HepG2 (cell line): ENCODE measurements at regions not wholly inside any gene's neighbourhood (a gene's known extent, or its start where the extent isn't known, plus 50 kb on each side); places are given as distances from the start of the nearest gene placed in this dataset.

ENCODE experiments used
- ATAC-seq: fragments of 200-7000 bp; cut with Tn5 transposase; 3 replicates; pipeline ENCODE4 v1.9.1; 2020; ENCODE audit warnings: mild to moderate bottlenecking, moderate library complexity
- BruUV-seq: library from RNA; stranded (reverse); fragments of 400-500 nt; replicated peaks from 2 replicates; lab custom pipeline; 2021; lab: Mats Ljungman, UMichigan
- CTCF ChIA-PET: fragments of 300-600 bp; formaldehyde crosslinking; extraction: SDS; loops from one replicate; lab custom pipeline; 2021; ENCODE audit warnings: low total read pairs, inconsistent platforms, low intra/inter-chr PET ratio; lab: Yijun Ruan, JAX
- POLR2A ChIA-PET: fragments of 350-600 bp; sonication (Branson Sonifier 250); formaldehyde crosslinking; loops from one replicate; lab custom pipeline; 2020; ENCODE audit warnings: antibody characterized with exemption, inconsistent platforms; lab: Yijun Ruan, JAX
- DNase-seq: peaks from one replicate; pipeline ENCODE4 v3.0.0-alpha.2; 2015; ENCODE audit warnings: low spot score
- FAIRE-seq: peaks from 3 replicates; lab custom pipeline; 2011; peaks lifted over from hg19 to GRCh38; lab: Jason Lieb, UNC
- H2AFZ ChIP-seq: one replicate; pipeline ENCODE4 v1.6.1; 2011; ENCODE audit warnings: low read length, inconsistent platforms
- H3K27ac ChIP-seq: fragments of 300-600 bp; 3 replicates; pipeline ENCODE4 v1.8.0; 2011; ENCODE audit warnings: mixed run types, mild to moderate bottlenecking, mixed read lengths, low read length, inconsistent platforms; ENCODE audit not compliant: insufficient read depth; ENCODE audit errors: extremely low read length
- H3K27me3 ChIP-seq, 2 experiments: fragments of 200-600 bp in 1 of 2; 2 replicates in 1 of 2; 3 replicates in 1 of 2; pipeline versions ENCODE4 v1.6.0 to v1.8.0; 2011; ENCODE audit warnings: low read length in 2 of 2, mild to moderate bottlenecking in 2 of 2, moderate library complexity in 2 of 2, inconsistent platforms in 1 of 2; ENCODE audit not compliant: insufficient read depth in 2 of 2, control insufficient read depth in 1 of 2
- H3K36me3 ChIP-seq, 2 experiments: fragments of 200-600 bp in 1 of 2; replicated peaks in 1 of 2; 2 replicates in 1 of 2; 3 replicates in 1 of 2; pipeline versions ENCODE4 v1.5.1 to v1.8.0; 2011; ENCODE audit warnings: low read length in 2 of 2, inconsistent platforms in 1 of 2; ENCODE audit not compliant: insufficient read depth in 2 of 2, control insufficient read depth in 1 of 2
- H3K4me1 ChIP-seq: 2 replicates; pipeline ENCODE4 v1.5.1; 2012; ENCODE audit warnings: low read length, inconsistent platforms; ENCODE audit not compliant: insufficient read depth
- H3K4me2 ChIP-seq: 2 replicates; pipeline ENCODE4 v1.6.0; 2011; ENCODE audit warnings: low read depth, low read length, inconsistent platforms
- H3K4me3 ChIP-seq, 3 experiments: fragments of 200-600 bp in 1 of 3; sonication (generic), shearing (Covaris generic) in 1 of 3; replicated peaks in 1 of 3; 2 replicates each; pipeline ENCODE4 v1.5.1; 2011 to 2016; ENCODE audit warnings: low read length in 3 of 3, inconsistent platforms in 2 of 3, low read depth in 2 of 3, mild to moderate bottlenecking in 2 of 3, control low read depth in 1 of 3, mixed read lengths in 1 of 3; ENCODE audit not compliant: insufficient read depth in 1 of 3
- H3K79me2 ChIP-seq: one replicate; pipeline ENCODE4 v1.6.1; 2011; ENCODE audit warnings: low read length, inconsistent platforms; ENCODE audit not compliant: insufficient read depth
- H3K9ac ChIP-seq: 2 replicates; pipeline ENCODE4 v1.6.0; 2011; ENCODE audit warnings: mild to moderate bottlenecking, low read depth, low read length, inconsistent platforms; ENCODE audit not compliant: insufficient read depth
- H3K9me3 ChIP-seq: 2 replicates; pipeline ENCODE4 v1.5.1; 2012; ENCODE audit warnings: mild to moderate bottlenecking, low read length
- H4K20me1 ChIP-seq: 2 replicates; pipeline ENCODE4 v1.6.0; 2011; ENCODE audit warnings: inconsistent platforms, mild to moderate bottlenecking, low read length, moderate library complexity; ENCODE audit not compliant: insufficient read depth
- HNRNPK ChIP-seq: fragments of 200-400 bp; formaldehyde crosslinking; IDR thresholded peaks from 2 replicates; pipeline ENCODE4 v1.6.1; 2018; ENCODE audit warnings: low read length, low read depth, moderate library complexity, mild to moderate bottlenecking; ENCODE audit not compliant: poor library complexity, severe bottlenecking
- IKZF1 ChIP-seq: fragments of 450-650 bp; IDR thresholded peaks from 2 replicates; pipeline ENCODE4 v1.7.1; 2016
- IRF2 ChIP-seq: IDR thresholded peaks from 2 replicates; pipeline ENCODE4 v1.6.1; 2018; ENCODE audit warnings: missing genetic modification reagents, missing compliant biosample characterization
- IRX3 ChIP-seq: sonication (generic); formaldehyde crosslinking; IDR thresholded peaks from 2 replicates; pipeline ENCODE4 v1.8.1; 2023; ENCODE audit warnings: mild to moderate bottlenecking, low read depth, missing genetic modification reagents, borderline replicate concordance
- KLF11 ChIP-seq: IDR thresholded peaks from 2 replicates; pipeline ENCODE4 v1.6.1; 2016; ENCODE audit warnings: missing compliant biosample characterization
- MAFK ChIP-seq, 2 experiments: IDR thresholded peaks in 1 of 2; conservative IDR thresholded peaks in 1 of 2; 2 replicates each; pipeline ENCODE4 v1.6.1; 2011; ENCODE audit warnings: improper control_type of control experiment in 2 of 2, low read length in 2 of 2
- PCBP2 ChIP-seq: fragments of 200-400 bp; formaldehyde crosslinking; optimal IDR thresholded peaks from 2 replicates; pipeline ENCODE3; 2018; ENCODE audit warnings: low read length, low read depth; ENCODE audit not compliant: poor library complexity, severe bottlenecking
- SSRP1 ChIP-seq: IDR thresholded peaks from 2 replicates; pipeline ENCODE4 v1.6.1; 2016; ENCODE audit warnings: control low read depth
- STAG1 ChIP-seq: sonication (generic); formaldehyde crosslinking; IDR thresholded peaks from 2 replicates; pipeline ENCODE4 v1.4.0; 2020; ENCODE audit warnings: missing genetic modification reagents
- TEAD3 ChIP-seq: optimal IDR thresholded peaks from 2 replicates; pipeline ENCODE3; 2016; ENCODE audit warnings: borderline replicate concordance
- ZNF160 ChIP-seq: sonication (generic); formaldehyde crosslinking; IDR thresholded peaks from 2 replicates; pipeline ENCODE4 v1.8.0; 2022; ENCODE audit warnings: mild to moderate bottlenecking, inconsistent platforms, missing genetic modification reagents
- ZNF317 ChIP-seq: sonication (generic); formaldehyde crosslinking; IDR thresholded peaks from 2 replicates; pipeline ENCODE4 v1.5.0; 2020; ENCODE audit warnings: mild to moderate bottlenecking, missing genetic modification reagents
- ZNF543 ChIP-seq: sonication (generic); formaldehyde crosslinking; IDR thresholded peaks from 2 replicates; pipeline ENCODE4 v1.4.0; 2020; ENCODE audit warnings: mild to moderate bottlenecking, missing genetic modification reagents
- ZNF616 ChIP-seq: sonication (generic); formaldehyde crosslinking; IDR thresholded peaks from 2 replicates; pipeline ENCODE4 v1.5.0; 2020; ENCODE audit warnings: low read depth, mild to moderate bottlenecking, missing genetic modification reagents
- ZNF7 ChIP-seq: IDR thresholded peaks from 2 replicates; pipeline ENCODE4 v1.6.1; 2016; ENCODE audit warnings: missing biosample characterization, missing genetic modification reagents
- ZNF83 ChIP-seq: sonication (generic); formaldehyde crosslinking; IDR thresholded peaks from 2 replicates; pipeline ENCODE4 v1.4.0; 2020; ENCODE audit warnings: missing genetic modification reagents, mild to moderate bottlenecking, borderline replicate concordance
- WGBS: methylation state at CpG from one replicate; pipeline ENCODE4 v1.1.6; 2017; ENCODE audit warnings: low lambda C conversion rate; 5-methylcytosine and 5-hydroxymethylcytosine counted together
- in situ Hi-C: cut with HindIII; loops from 2 replicates; pipeline ENCODE4 v1.10.0; 2017; ENCODE audit warnings: low pct_unique_long_range_greater_than_20kb; ENCODE audit not compliant: extremely low pct_ligation_motif_present
- intact Hi-C: fragments of 100-400 bp; cut with micrococcal nuclease; formaldehyde crosslinking; loops from one replicate; pipeline ENCODE4 v1.10.0; 2022; ENCODE audit not compliant: unreplicated experiment
- TF ChIP-seq, protein P1 (sequence below): sonication (generic); formaldehyde crosslinking; IDR thresholded peaks from 2 replicates; pipeline ENCODE4 v1.4.0; 2020; ENCODE audit warnings: missing genetic modification reagents
- TF ChIP-seq, protein P2 (sequence below): sonication (generic); formaldehyde crosslinking; IDR thresholded peaks from 2 replicates; pipeline ENCODE4 v1.5.1; 2020; ENCODE audit warnings: mild to moderate bottlenecking, missing genetic modification reagents, borderline replicate concordance
- TF ChIP-seq, protein P3 (sequence below): sonication (generic); formaldehyde crosslinking; IDR thresholded peaks from 2 replicates; pipeline ENCODE4 v1.4.0; 2020; ENCODE audit warnings: missing genetic modification reagents

DNA sequence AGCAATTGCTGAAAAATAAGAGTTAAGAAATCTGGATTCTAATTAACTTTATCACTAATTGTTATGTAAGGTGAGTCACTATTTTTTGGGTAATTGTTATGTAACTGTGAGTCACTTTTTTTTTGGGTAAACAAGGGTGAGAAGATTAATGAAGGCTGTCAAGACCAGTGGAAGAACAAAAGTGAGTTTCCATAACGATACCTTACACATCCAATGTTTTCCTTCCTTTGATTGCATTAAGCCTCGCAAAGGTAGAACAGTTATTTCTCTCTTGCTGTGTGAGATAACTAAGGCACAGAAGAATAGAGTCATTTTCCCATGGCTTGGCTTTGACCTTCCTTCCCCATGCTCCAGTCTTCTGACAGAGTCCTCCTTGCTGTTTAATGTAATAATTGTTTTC is 374.7 kb downstream of the DDX10 start (continued):
- TF ChIP-seq, protein P1, sequence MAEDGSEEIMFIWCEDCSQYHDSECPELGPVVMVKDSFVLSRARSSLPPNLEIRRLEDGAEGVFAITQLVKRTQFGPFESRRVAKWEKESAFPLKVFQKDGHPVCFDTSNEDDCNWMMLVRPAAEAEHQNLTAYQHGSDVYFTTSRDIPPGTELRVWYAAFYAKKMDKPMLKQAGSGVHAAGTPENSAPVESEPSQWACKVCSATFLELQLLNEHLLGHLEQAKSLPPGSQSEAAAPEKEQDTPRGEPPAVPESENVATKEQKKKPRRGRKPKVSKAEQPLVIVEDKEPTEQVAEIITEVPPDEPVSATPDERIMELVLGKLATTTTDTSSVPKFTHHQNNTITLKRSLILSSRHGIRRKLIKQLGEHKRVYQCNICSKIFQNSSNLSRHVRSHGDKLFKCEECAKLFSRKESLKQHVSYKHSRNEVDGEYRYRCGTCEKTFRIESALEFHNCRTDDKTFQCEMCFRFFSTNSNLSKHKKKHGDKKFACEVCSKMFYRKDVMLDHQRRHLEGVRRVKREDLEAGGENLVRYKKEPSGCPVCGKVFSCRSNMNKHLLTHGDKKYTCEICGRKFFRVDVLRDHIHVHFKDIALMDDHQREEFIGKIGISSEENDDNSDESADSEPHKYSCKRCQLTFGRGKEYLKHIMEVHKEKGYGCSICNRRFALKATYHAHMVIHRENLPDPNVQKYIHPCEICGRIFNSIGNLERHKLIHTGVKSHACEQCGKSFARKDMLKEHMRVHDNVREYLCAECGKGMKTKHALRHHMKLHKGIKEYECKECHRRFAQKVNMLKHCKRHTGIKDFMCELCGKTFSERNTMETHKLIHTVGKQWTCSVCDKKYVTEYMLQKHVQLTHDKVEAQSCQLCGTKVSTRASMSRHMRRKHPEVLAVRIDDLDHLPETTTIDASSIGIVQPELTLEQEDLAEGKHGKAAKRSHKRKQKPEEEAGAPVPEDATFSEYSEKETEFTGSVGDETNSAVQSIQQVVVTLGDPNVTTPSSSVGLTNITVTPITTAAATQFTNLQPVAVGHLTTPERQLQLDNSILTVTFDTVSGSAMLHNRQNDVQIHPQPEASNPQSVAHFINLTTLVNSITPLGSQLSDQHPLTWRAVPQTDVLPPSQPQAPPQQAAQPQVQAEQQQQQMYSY (CRISPR knock-in tag): no peak
- TF ChIP-seq MAFK (conservative IDR thresholded peaks at IDR 0.05 in 1 of 2, IDR thresholded peaks at IDR 0.05 in 1 of 2; ENCODE audit: low read length in 2 of 2) (no peak), PCBP2 (no peak), ZNF160 (CRISPR knock-in tag) (no peak), ZNF317 (CRISPR knock-in tag) (no peak), IKZF1 (no peak), ZNF7 (no peak)

DNA sequence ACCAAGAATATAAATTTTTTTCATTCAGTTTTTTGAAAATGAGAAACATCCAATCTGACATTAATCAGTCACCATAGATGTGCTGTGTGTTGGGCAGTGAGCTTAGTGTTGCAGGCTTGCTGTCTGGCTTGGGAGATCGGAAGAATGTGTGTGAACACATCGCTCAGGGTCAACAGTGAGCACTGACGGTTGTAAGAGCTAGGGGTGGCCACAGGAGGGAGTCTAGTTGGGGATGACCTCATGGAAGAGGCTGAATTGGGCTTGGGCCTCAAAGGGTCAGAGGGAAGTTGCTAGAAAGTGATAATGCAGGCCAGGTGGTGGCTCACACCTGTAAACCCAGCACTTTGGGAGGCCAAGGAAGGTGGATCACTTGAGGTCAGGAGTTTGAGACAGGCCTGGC is 375.4 kb downstream of the DDX10 start:
- in situ Hi-C loops (no loop called here), intact Hi-C loops (loop anchor here (5.0 kb wide), 1 partner anchor 657 kb away; no protein-coding TSS in a partner anchor)
- ChIA-PET POLR2A (no interaction called here), CTCF (no interaction called here)
- ATAC-seq: peak; percentile 97
- Histone ChIP-seq H3K4me1 (no peaks in the 10 kb centered on the region), H4K20me1 (no peaks in the 10 kb centered on the region), H3K9ac (no peak overlapping the region), H2AFZ (no peak overlapping the region), H3K36me3 (no peaks in the 10 kb centered on the region), H3K27me3 (no peaks in the 10 kb centered on the region), H3K9me3 (no peaks in the 10 kb centered on the region), H3K79me2 (no peaks in the 10 kb centered on the region), H3K27ac (no peak overlapping the region), H3K4me2 (no peak overlapping the region), H3K4me3 (no peak overlapping the region)
- no TSS peak for BruUV-seq
- WGBS: 8% methylated on average over 3 of the region's 3 CpGs
- DNase-seq: peak; percentile 30
- FAIRE-seq: no peak
- TF ChIP-seq HNRNPK (no peak), ZNF7 (peak; percentile 95), ZNF83 (CRISPR knock-in tag) (no peak), STAG1 (CRISPR knock-in tag) (peak; percentile 46), SSRP1 (CRISPR knock-in tag) (no peak), KLF11 (CRISPR knock-in tag) (no peak), IRF2 (no peak), ZNF543 (CRISPR knock-in tag) (no peak), IRX3 (CRISPR knock-in tag) (no peak), TEAD3 (no peak), ZNF616 (no peak)
- TF ChIP-seq, protein P2, sequence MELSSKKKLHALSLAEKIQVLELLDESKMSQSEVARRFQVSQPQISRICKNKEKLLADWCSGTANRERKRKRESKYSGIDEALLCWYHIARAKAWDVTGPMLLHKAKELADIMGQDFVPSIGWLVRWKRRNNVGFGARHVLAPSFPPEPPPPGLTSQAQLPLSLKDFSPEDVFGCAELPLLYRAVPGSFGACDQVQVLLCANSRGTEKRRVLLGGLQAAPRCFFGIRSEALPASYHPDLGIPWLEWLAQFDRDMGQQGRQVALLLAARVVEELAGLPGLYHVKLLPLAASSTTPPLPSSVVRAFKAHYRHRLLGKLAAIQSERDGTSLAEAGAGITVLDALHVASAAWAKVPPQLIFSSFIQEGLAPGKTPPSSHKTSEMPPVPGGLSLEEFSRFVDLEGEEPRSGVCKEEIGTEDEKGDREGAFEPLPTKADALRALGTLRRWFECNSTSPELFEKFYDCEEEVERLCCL (CRISPR knock-in tag): no peak
- TF ChIP-seq, protein P3, sequence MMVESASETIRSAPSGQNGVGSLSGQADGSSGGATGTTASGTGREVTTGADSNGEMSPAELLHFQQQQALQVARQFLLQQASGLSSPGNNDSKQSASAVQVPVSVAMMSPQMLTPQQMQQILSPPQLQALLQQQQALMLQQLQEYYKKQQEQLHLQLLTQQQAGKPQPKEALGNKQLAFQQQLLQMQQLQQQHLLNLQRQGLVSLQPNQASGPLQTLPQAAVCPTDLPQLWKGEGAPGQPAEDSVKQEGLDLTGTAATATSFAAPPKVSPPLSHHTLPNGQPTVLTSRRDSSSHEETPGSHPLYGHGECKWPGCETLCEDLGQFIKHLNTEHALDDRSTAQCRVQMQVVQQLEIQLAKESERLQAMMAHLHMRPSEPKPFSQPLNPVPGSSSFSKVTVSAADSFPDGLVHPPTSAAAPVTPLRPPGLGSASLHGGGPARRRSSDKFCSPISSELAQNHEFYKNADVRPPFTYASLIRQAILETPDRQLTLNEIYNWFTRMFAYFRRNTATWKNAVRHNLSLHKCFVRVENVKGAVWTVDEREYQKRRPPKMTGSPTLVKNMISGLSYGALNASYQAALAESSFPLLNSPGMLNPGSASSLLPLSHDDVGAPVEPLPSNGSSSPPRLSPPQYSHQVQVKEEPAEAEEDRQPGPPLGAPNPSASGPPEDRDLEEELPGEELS (CRISPR knock-in tag): no peak
